Thyroid gland (tissue), 4 donors: ENCODE measurements at regions not wholly inside any gene's neighbourhood (a gene's known extent, or its start where the extent isn't known, plus 50 kb on each side); places are given as distances from the start of the nearest gene placed in this dataset.

Experiments
- CTCF ChIP-seq, 6 experiments: fragments of 200-600 bp in 3 of 6; fragments of 450-650 bp in 3 of 6; sonication (generic) in 3 of 6; IDR thresholded peaks; one replicate each; pipeline ENCODE4 v1.5.1; 2016 to 2019; ENCODE audit warnings: antibody characterized with exemption in 6 of 6, mild to moderate bottlenecking in 2 of 6, inconsistent platforms in 1 of 6, moderate library complexity in 1 of 6
- POLR2A ChIP-seq, 2 donors: fragments of 450-650 bp; IDR thresholded peaks; one replicate each; pipeline ENCODE4 v1.6.1; 2017; ENCODE audit warnings: antibody characterized with exemption in 2 of 2, mild to moderate bottlenecking in 2 of 2, moderate library complexity in 1 of 2

- TF ChIP-seq CTCF (IDR thresholded peaks at IDR 0.05), result no peak
- TF ChIP-seq POLR2A (IDR thresholded peaks at IDR 0.05), result no peak
These were observed 98.9 kb upstream of the SGCG start for GRCh38 chr13:23081901-23082300.
